ENCODE measurements at regions not wholly inside any gene's neighbourhood (a gene's known extent, or its start where the extent isn't known, plus 50 kb on each side); places are given as distances from the start of the nearest gene placed in this dataset.

DNA sequence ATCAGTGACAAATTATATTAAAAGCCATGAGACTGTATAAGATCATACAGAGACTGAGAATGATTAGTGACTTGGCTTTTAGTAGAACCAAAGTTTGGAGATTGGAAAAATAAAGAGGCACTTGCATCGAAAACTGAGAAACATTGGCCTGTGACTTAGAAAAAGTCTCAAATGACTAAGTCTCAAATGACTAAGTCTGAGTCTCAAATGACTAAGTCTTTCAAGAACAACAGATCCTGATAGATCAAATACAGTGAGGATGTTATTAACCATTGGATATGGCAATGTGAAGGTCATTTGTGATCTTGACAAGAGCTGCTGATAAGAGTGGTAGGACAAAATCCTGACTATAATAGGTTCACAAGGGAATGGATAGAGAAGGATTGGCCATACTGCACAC lies 135.5 kb upstream of the FANCL start:
- TF ChIP-seq POLR2A (IDR thresholded peaks at IDR 0.05; ENCODE audit: low read length): no peak
- no peak for TF ChIP-seq GATA1 (IDR thresholded peaks at IDR 0.05; ENCODE audit: low read depth, low read length)
